Retinal pigment epithelial cell (primary cell): ENCODE measurements at regions not wholly inside any gene's neighbourhood (a gene's known extent, or its start where the extent isn't known, plus 50 kb on each side); places are given as distances from the start of the nearest gene placed in this dataset.
"Not testable (repeated sequence)": the region's sequence is repeated elsewhere in the genome, so short reads cannot be mapped to it uniquely, and the experiment has no call there.

Experiments
- DNase-seq: peaks from one replicate; pipeline ENCODE4 v3.0.0-alpha.2; 2010; ENCODE audit warnings: low read depth
- H3K4me3 ChIP-seq: 2 replicates; pipeline ENCODE4 v1.5.1; 2011; ENCODE audit warnings: mild to moderate bottlenecking, low read length, control low read depth, moderate library complexity
- TF ChIP-seq, protein P1 (sequence below): conservative IDR thresholded peaks from 2 replicates; pipeline ENCODE4 v1.5.1; 2011; ENCODE audit warnings: low read depth, low read length, control low read depth, inconsistent platforms

- TF ChIP-seq, protein P1, sequence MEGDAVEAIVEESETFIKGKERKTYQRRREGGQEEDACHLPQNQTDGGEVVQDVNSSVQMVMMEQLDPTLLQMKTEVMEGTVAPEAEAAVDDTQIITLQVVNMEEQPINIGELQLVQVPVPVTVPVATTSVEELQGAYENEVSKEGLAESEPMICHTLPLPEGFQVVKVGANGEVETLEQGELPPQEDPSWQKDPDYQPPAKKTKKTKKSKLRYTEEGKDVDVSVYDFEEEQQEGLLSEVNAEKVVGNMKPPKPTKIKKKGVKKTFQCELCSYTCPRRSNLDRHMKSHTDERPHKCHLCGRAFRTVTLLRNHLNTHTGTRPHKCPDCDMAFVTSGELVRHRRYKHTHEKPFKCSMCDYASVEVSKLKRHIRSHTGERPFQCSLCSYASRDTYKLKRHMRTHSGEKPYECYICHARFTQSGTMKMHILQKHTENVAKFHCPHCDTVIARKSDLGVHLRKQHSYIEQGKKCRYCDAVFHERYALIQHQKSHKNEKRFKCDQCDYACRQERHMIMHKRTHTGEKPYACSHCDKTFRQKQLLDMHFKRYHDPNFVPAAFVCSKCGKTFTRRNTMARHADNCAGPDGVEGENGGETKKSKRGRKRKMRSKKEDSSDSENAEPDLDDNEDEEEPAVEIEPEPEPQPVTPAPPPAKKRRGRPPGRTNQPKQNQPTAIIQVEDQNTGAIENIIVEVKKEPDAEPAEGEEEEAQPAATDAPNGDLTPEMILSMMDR: no peak
- DNase-seq: no peak
- no peak overlapping the region for H3K4me3 ChIP-seq
Measured at GRCh38 chr2:239801404-239802184, 223.5 kb downstream of the NDUFA10 start.

DNA sequence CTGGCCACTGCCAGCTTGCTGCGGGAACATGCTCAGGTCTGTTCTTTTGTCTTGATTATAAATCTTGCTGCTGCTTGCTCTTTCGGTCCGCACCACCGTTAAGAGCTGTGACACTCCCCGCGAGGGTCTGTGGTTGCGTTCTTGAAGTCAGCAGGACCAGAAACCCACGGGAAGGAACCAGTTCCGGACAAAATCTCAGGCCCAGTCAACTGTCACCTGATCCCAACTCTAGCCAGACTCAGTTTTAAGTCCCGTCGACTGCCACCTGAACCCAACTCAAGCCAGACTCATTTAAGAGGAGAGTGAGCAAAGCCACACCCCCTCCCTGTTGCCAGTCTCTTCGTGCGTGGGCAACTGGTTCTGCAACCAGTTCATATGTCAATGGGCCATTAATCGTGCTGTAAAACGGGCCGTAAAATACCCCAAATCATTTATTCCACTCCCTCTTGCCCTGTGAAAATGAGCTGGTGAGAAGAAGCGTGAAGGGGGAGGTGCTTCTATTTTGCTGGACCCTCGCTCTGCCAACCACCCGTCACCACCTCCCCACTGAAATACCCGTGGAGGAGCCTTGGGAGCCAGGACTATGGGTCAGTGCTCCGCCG is 224.3 kb downstream of the NDUFA10 start:
- no peak overlapping the region for H3K4me3 ChIP-seq
- TF ChIP-seq, protein P1: no peak
- DNase-seq: no peak

DNA sequence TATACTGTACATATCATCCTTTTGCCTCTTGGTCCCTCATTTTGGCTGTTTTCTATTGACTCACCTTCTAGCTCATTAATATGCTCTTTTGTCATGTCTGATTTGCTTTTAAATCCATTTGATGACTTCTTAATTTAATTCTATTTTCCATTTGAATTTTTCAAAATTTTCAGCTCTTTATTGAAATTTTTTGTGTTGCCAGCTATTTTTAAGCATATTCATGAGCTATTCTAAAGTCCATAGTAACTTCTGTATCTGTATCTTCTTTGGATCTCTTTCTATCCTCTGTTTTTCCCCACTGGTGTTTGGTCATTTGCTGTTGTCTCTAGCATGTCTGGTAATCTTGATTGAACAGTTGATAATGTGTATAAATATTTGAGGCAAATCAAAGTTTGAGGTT is 227.8 kb downstream of the NDUFA10 start:
- DNase-seq: no peak
- H3K4me3 ChIP-seq: no peak overlapping the region
- TF ChIP-seq, protein P1: no peak

DNA sequence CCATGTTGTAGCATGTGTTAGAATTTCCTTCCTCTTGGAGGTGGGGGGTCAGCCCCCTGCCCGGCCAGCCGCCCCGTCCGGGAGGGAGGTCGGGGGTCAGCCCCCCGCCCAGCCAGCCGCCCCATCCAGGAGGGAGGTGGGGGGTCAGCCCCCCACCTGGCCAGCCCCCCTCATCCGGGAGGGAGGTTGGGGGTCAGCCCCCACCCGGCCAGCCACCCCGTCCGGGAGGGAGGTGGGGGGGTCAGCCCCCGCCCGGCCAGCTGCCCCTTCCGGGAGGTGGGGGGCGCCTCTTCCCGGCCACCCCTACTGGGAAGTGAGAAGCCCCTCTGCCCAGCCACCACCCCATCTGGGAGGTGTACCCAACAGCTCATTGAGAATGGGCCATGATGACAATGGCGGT is 229.4 kb downstream of the NDUFA10 start:
- not testable (repeated sequence) for DNase-seq, H3K4me3 ChIP-seq

DNA sequence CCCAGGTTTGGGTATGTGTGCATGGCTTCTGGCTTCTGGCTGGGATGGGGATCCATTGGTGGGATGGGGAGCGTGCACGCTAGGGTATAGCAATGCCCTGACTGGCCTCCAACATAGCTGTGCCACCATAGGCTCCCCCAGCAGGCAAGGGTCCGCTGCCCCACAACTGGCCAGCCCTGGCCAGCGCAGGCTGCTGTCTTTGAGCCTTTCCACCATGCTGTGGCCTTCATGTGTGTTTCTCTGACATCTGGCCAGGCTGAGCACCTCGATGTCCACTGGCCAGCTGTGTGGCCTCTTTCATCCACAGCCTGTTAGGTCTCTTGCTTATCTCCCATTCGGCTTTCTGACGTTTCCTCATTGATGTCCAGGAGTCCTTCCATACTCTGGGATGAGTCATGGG is 231.3 kb downstream of the NDUFA10 start:
- TF ChIP-seq, protein P1: no peak
- DNase-seq: no peak

GRCh38 chr2:239793086-239793485 is 232.1 kb downstream of the NDUFA10 start:
- no peak overlapping the region for H3K4me3 ChIP-seq
- DNase-seq: no peak
- TF ChIP-seq, protein P1: no peak

More for the DNA sequence above, 231.3 kb downstream of the NDUFA10 start:
- H3K4me3 ChIP-seq: no peak overlapping the region

DNA sequence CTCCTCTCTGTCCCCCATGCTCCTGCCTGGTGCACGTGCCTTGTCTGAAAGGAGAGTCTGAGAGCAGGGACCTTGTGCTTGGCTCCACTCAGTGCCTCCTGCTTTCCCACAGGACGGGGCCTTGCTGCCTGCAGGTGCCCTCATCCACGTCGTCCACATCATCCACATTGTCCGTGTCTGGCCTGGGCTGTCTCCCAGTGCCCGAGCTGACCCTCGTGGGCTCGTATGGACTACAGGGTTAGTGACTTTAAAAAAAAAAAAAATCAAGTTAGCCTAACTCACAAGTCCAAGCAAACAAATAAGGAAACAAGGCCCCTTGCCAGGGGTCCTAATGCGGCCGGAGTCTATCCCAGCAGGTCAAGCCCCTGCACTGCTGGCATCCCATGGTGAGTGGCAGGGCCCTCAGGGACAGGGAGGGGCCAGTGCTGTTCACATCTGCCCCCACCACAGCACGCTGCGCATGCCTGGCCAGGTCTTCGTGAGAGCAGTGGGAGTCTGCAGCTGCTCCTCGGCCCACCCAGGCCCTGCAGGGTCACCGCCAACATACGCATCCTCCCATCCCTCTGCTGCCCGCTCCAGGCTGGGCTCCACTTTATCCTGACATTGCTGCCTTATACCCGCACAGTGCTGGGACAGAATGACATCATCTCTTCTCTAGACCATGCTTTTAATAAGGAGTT is 232.6 kb downstream of the NDUFA10 start:
- TF ChIP-seq, protein P1: no peak
- H3K4me3 ChIP-seq: no peak overlapping the region
- DNase-seq: no peak
